Kidney (tissue), 13 donors: ENCODE measurements at regions not wholly inside any gene's neighbourhood (a gene's known extent, or its start where the extent isn't known, plus 50 kb on each side); places are given as distances from the start of the nearest gene placed in this dataset.

Source experiments
- DNase-seq, 5 donors: peaks; one replicate each; pipeline ENCODE4 v3.0.0-alpha.2; 2013 to 2020
- FAIRE-seq: peaks from 2 replicates; lab custom pipeline; 2012; peaks lifted over from hg19 to GRCh38; lab: Jason Lieb, UNC
- H3K27ac ChIP-seq, 2 donors: one replicate each; pipeline ENCODE4 v1.7.0; 2013; ENCODE audit warnings: low read depth in 2 of 2, low read length in 2 of 2, inconsistent platforms in 1 of 2
- H3K27me3 ChIP-seq: one replicate; pipeline ENCODE4 v1.7.1; 2013; ENCODE audit warnings: low read length, inconsistent platforms; ENCODE audit not compliant: control insufficient read depth, insufficient read depth
- H3K36me3 ChIP-seq, 3 donors: one replicate each; pipeline versions ENCODE4 v1.7.0 to v1.7.1; 2013; ENCODE audit warnings: low read length in 3 of 3, control low read depth in 1 of 3, inconsistent platforms in 1 of 3; ENCODE audit not compliant: insufficient read depth in 3 of 3, control insufficient read depth in 2 of 3
- H3K4me1 ChIP-seq, 3 donors: one replicate each; pipeline versions ENCODE4 v1.7.0 to v1.7.1; 2013; ENCODE audit warnings: low read length in 3 of 3, inconsistent platforms in 1 of 3, low read depth in 1 of 3; ENCODE audit not compliant: control insufficient read depth in 2 of 3, insufficient read depth in 2 of 3
- H3K4me3 ChIP-seq, 3 donors: one replicate each; pipeline versions ENCODE4 v1.7.0 to v1.8.1; 2013; ENCODE audit warnings: low read length in 3 of 3, control low read depth in 1 of 3, inconsistent platforms in 1 of 3
- H3K9ac ChIP-seq, 3 donors: one replicate each; pipeline versions ENCODE4 v1.7.0 to v1.7.1; 2013; ENCODE audit warnings: low read length in 3 of 3, control low read depth in 1 of 3, inconsistent platforms in 1 of 3
- H3K9me3 ChIP-seq, 3 donors: one replicate each; pipeline versions ENCODE4 v1.7.0 to v1.7.1; 2013; ENCODE audit warnings: low read length in 3 of 3, control low read depth in 1 of 3, inconsistent platforms in 1 of 3; ENCODE audit not compliant: control insufficient read depth in 2 of 3, insufficient read depth in 1 of 3
- CTCF ChIP-seq: IDR thresholded peaks from 3 replicates; pipeline ENCODE4 v1.5.1; 2012; ENCODE audit warnings: mild to moderate bottlenecking, moderate library complexity, borderline replicate concordance; ENCODE audit not compliant: insufficient read depth; ENCODE audit errors: extremely low read depth
- intact Hi-C: fragments of 100-400 bp; cut with DNase I; formaldehyde crosslinking; loops from one replicate; pipeline ENCODE4 v1.11.1; 2022
- donor health status: control.
- donor health status: control.
- donor health status: control.
- donor health status: control.
- donor health status: control.
- donor health status: DM: yes; HTN: yes; CAD: no.
- donor health status: Normal renal cell carcinoma (clear cell type).

- intact Hi-C loops = no loop called here
- FAIRE-seq (no peak), DNase-seq (no peak)
- H3K36me3 ChIP-seq = no peaks in the 10 kb centered on the region
- no peak overlapping the region for H3K4me3 ChIP-seq
- no peak overlapping the region for H3K27ac ChIP-seq
- TF ChIP-seq CTCF = no peak
- no peaks in the 10 kb centered on the region for H3K27me3 ChIP-seq
- H3K9ac ChIP-seq = no peak overlapping the region
- H3K9me3 ChIP-seq = peaks cover 0 to 1% (median 0%) of the 10 kb centered on the region in 3 donors
- H3K4me1 ChIP-seq = no peaks in the 10 kb centered on the region
These were observed 300.1 kb downstream of the TEX29 start for GRCh38 chr13:111620586-111620985.

- intact Hi-C loops = no loop called here
- H3K27ac ChIP-seq = no peak overlapping the region
- H3K9me3 ChIP-seq = peaks cover 0 to 1% (median 0%) of the 10 kb centered on the region in 3 donors
- H3K27me3 ChIP-seq = no peaks in the 10 kb centered on the region
- FAIRE-seq = no peak
- H3K4me3 ChIP-seq = no peak overlapping the region
- TF ChIP-seq CTCF = no peak
- H3K4me1 ChIP-seq = no peaks in the 10 kb centered on the region
- no peaks in the 10 kb centered on the region for H3K36me3 ChIP-seq
- DNase-seq = no peak
- no peak overlapping the region for H3K9ac ChIP-seq
These were observed 300.7 kb downstream of the TEX29 start for GRCh38 chr13:111621164-111621563.

GRCh38 chr13:111622051-111622531 is 301.6 kb downstream of the TEX29 start:
- Histone ChIP-seq H3K4me1 (no peaks in the 10 kb centered on the region), H3K4me3 (no peak overlapping the region), H3K36me3 (no peaks in the 10 kb centered on the region), H3K27ac (no peak overlapping the region), H3K9me3 (peaks cover 0 to 1% (median 0%) of the 10 kb centered on the region in 3 donors), H3K27me3 (no peaks in the 10 kb centered on the region), H3K9ac (no peak overlapping the region)
- no peak for TF ChIP-seq CTCF
- DNase-seq = no peak
- no peak for FAIRE-seq
- intact Hi-C loops = no loop called here

GRCh38 chr13:111623208-111623607 is 302.8 kb downstream of the TEX29 start:
- intact Hi-C loops = no loop called here
- TF ChIP-seq CTCF = no peak
- Histone ChIP-seq H3K4me3 (no peak overlapping the region), H3K4me1 (no peaks in the 10 kb centered on the region), H3K36me3 (no peaks in the 10 kb centered on the region), H3K27me3 (no peaks in the 10 kb centered on the region), H3K27ac (no peak overlapping the region), H3K9me3 (peaks cover 0 to 1% (median 0%) of the 10 kb centered on the region in 3 donors), H3K9ac (no peak overlapping the region)
- DNase-seq = peak in 1 of 5 donors; percentile 18
- FAIRE-seq = no peak
